Upper lobe of right lung (tissue), 1 donor: ENCODE measurements at regions not wholly inside any gene's neighbourhood (a gene's known extent, or its start where the extent isn't known, plus 50 kb on each side); places are given as distances from the start of the nearest gene placed in this dataset.
"Not testable (repeated sequence)": the region's sequence is repeated elsewhere in the genome, so short reads cannot be mapped to it uniquely, and the experiment has no call there.

ENCODE experiments used
- ATAC-seq: fragments of 200-7000 bp; cut with Tn5 transposase; one replicate; pipeline ENCODE4 v1.9.1; 2020; ENCODE audit warnings: mild to moderate bottlenecking, moderate library complexity
- DNase-seq: peaks from one replicate; pipeline ENCODE4 v3.0.0-alpha.2; 2020
- H3K27ac ChIP-seq: fragments of 200-600 bp; one replicate; pipeline ENCODE4 v1.8.0; 2022
- H3K27me3 ChIP-seq: fragments of 200-600 bp; one replicate; pipeline ENCODE4 v1.8.0; 2022; ENCODE audit warnings: mild to moderate bottlenecking
- H3K36me3 ChIP-seq: fragments of 200-600 bp; one replicate; pipeline ENCODE4 v1.8.0; 2022
- H3K4me1 ChIP-seq: fragments of 200-600 bp; one replicate; pipeline ENCODE4 v1.8.0; 2022
- H3K4me3 ChIP-seq: fragments of 200-600 bp; one replicate; pipeline ENCODE4 v1.8.0; 2022; ENCODE audit warnings: mild to moderate bottlenecking
- H3K9me3 ChIP-seq: fragments of 200-600 bp; one replicate; pipeline ENCODE4 v1.8.0; 2022
- intact Hi-C: fragments of 100-400 bp; cut with DNase I; formaldehyde crosslinking; loops from one replicate; pipeline ENCODE4 v1.11.0; 2022
- TF ChIP-seq, protein P1 (sequence below): fragments of 200-600 bp; IDR thresholded peaks from one replicate; pipeline ENCODE4 v1.8.0; 2022; ENCODE audit warnings: antibody characterized with exemption
- donor health status: DM: no; HTN: yes; CAD: no; lungs with severe emphysema.

- DNase-seq: no peak
- H3K27ac ChIP-seq: no peak overlapping the region
- H3K4me1 ChIP-seq: no peaks in the 10 kb centered on the region
- no peaks in the 10 kb centered on the region for H3K27me3 ChIP-seq
- H3K9me3 ChIP-seq: no peaks in the 10 kb centered on the region
- H3K36me3 ChIP-seq: no peaks in the 10 kb centered on the region
- intact Hi-C loops: no loop called here
- TF ChIP-seq, protein P1, sequence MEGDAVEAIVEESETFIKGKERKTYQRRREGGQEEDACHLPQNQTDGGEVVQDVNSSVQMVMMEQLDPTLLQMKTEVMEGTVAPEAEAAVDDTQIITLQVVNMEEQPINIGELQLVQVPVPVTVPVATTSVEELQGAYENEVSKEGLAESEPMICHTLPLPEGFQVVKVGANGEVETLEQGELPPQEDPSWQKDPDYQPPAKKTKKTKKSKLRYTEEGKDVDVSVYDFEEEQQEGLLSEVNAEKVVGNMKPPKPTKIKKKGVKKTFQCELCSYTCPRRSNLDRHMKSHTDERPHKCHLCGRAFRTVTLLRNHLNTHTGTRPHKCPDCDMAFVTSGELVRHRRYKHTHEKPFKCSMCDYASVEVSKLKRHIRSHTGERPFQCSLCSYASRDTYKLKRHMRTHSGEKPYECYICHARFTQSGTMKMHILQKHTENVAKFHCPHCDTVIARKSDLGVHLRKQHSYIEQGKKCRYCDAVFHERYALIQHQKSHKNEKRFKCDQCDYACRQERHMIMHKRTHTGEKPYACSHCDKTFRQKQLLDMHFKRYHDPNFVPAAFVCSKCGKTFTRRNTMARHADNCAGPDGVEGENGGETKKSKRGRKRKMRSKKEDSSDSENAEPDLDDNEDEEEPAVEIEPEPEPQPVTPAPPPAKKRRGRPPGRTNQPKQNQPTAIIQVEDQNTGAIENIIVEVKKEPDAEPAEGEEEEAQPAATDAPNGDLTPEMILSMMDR: no peak
- no peak overlapping the region for H3K4me3 ChIP-seq
- no peak for ATAC-seq
These were observed 103.9 kb upstream of the PMCH start for GRCh38 chr12:102301547-102301946.

DNA sequence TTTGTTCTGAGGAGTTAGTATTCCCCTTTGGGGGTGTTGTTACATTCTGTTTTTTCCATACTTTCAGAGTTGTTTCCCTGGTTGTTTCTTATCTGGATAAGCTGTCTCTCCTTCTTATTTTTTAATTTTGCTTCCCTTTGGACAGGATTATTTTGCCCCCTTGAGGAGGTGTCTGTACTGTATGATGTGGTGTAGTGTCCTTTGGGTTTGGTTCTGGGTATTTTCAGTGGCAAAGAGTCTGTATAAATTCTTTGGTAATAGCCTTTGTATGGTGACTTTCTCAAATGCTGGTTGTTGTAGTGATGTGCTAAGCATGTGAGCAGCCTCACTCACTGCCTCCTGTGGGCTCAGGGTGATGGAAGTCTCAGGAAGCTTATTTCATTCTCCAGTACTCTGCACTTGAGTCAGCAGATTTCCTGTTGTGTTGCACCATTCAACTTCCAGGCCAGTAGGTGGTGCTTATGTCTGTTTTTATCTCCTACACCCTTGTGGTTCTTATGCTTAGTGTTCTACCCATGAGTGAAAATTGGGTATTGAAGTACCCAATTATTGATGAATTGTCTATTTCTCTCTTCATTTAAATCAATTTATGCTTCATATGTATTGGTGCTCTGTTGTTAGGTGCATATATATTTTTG lies 103.3 kb upstream of the PMCH start:
- no peak for DNase-seq
- peak; percentile 85 for ATAC-seq
- no peaks in the 10 kb centered on the region for H3K9me3 ChIP-seq

DNA sequence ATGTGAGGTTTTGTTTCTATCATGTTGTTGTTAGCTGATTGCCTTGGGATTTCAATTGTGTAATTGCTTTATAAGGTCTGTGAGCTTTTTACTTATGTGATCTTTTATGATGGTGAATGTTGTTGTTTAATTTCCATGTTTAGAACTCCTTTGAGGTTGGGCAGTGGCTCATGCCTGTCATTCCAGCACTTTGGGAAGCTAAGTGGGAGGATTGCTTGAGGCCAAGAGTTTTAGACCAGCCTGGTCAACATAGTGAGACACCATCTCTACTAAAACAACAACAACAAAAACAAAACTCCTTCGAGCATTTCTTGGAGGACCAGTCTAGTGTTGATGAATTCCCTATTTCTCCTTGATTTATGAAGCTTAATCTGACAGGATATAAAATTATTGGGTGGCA lies 102.1 kb upstream of the PMCH start:
- intact Hi-C loops: no loop called here
- no peaks in the 10 kb centered on the region for H3K36me3 ChIP-seq

More for the DNA sequence above, 103.3 kb upstream of the PMCH start:
- Histone ChIP-seq H3K36me3 (no peaks in the 10 kb centered on the region), H3K4me3 (no peak overlapping the region), H3K4me1 (no peaks in the 10 kb centered on the region), H3K27ac (no peak overlapping the region), H3K27me3 (no peaks in the 10 kb centered on the region)
- TF ChIP-seq, protein P1: no peak
- intact Hi-C loops: no loop called here

GRCh38 chr12:102298022-102298421 lies 100.4 kb upstream of the PMCH start:
- no peaks in the 10 kb centered on the region for H3K36me3 ChIP-seq

More for the DNA sequence above, 102.1 kb upstream of the PMCH start:
- Histone ChIP-seq H3K27me3 (no peaks in the 10 kb centered on the region), H3K27ac (no peak overlapping the region), H3K4me3 (no peak overlapping the region), H3K9me3 (no peaks in the 10 kb centered on the region), H3K4me1 (no peaks in the 10 kb centered on the region)
- DNase-seq (no peak), ATAC-seq (no peak)
- TF ChIP-seq, protein P1: no peak

DNA sequence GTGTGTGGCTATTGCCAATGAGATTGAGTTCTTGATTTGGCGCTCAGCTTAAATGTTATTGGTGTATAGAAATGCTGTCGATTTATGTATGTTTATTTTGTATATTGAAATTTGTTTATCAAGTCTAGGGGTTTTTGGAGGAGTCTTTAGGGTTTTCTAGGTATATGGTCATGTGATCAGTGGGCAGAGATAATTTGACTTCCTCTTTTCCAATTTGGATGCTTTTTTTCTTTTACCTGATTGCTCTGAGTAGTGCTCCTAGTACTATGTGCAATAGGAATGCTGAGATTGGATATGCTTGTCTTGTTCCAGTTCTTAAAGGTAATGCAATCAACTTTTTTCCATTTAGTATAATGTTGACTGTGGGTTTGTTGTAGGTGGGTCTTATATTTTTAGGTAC lies 99.8 kb upstream of the PMCH start:
- no peaks in the 10 kb centered on the region for H3K9me3 ChIP-seq
- DNase-seq (no peak), ATAC-seq (no peak)
- no peak overlapping the region for H3K27ac ChIP-seq
- TF ChIP-seq, protein P1: no peak
- no peak overlapping the region for H3K4me3 ChIP-seq
- no peaks in the 10 kb centered on the region for H3K36me3 ChIP-seq
- H3K27me3 ChIP-seq: no peaks in the 10 kb centered on the region
- H3K4me1 ChIP-seq: no peaks in the 10 kb centered on the region
- intact Hi-C loops: no loop called here

More at GRCh38 chr12:102298022-102298421, 100.4 kb upstream of the PMCH start:
- DNase-seq (no peak), ATAC-seq (no peak)
- Histone ChIP-seq H3K9me3 (no peaks in the 10 kb centered on the region), H3K4me1 (no peaks in the 10 kb centered on the region), H3K27ac (no peak overlapping the region), H3K27me3 (no peaks in the 10 kb centered on the region), H3K4me3 (no peak overlapping the region)
- TF ChIP-seq, protein P1: no peak
- intact Hi-C loops: no loop called here

GRCh38 chr12:102294568-102294967 lies 96.9 kb upstream of the PMCH start:
- no peak for DNase-seq
- no peaks in the 10 kb centered on the region for H3K36me3 ChIP-seq
- TF ChIP-seq, protein P1: no peak
- no peak overlapping the region for H3K4me3 ChIP-seq
- H3K9me3 ChIP-seq: no peaks in the 10 kb centered on the region
- no peaks in the 10 kb centered on the region for H3K27me3 ChIP-seq
- intact Hi-C loops: no loop called here
- no peak for ATAC-seq
- no peaks in the 10 kb centered on the region for H3K4me1 ChIP-seq
- H3K27ac ChIP-seq: no peak overlapping the region

GRCh38 chr12:102291498-102292440 lies 94.1 kb upstream of the PMCH start:
- H3K27me3 ChIP-seq, H3K4me1 ChIP-seq, H3K4me3 ChIP-seq, H3K9me3 ChIP-seq, DNase-seq, ATAC-seq, H3K27ac ChIP-seq, H3K36me3 ChIP-seq, intact Hi-C loops: not testable (repeated sequence)

- intact Hi-C loops, H3K4me1 ChIP-seq, H3K9me3 ChIP-seq, H3K4me3 ChIP-seq, H3K27me3 ChIP-seq, H3K36me3 ChIP-seq, ATAC-seq, H3K27ac ChIP-seq, DNase-seq: not testable (repeated sequence)
These were observed 92.1 kb upstream of the PMCH start for GRCh38 chr12:102289702-102290101.
